LNCaP clone FGC (cell line): ENCODE measurements at regions not wholly inside any gene's neighbourhood (a gene's known extent, or its start where the extent isn't known, plus 50 kb on each side); places are given as distances from the start of the nearest gene placed in this dataset.
A peak's percentile ranks its signal among the peaks of the same experiment; 100 is the strongest.

Source experiments
- DNase-seq: peaks from one replicate; pipeline ENCODE4 v3.0.0-alpha.2; 2011; ENCODE audit warnings: low read depth
- H3K4me3 ChIP-seq: 2 replicates; pipeline ENCODE4 v1.5.1; 2011; ENCODE audit warnings: mild to moderate bottlenecking, low read depth, low read length, control low read depth
- CTCF ChIP-seq: IDR thresholded peaks from 2 replicates; pipeline ENCODE4 v1.5.1; 2012; ENCODE audit warnings: mild to moderate bottlenecking; ENCODE audit not compliant: control insufficient read depth, insufficient read depth; ENCODE audit errors: extremely low read depth

GRCh38 chr10:25695586-25695985 is 238.4 kb upstream of the MYO3A start:
- no peak overlapping the region for H3K4me3 ChIP-seq
- TF ChIP-seq CTCF: no peak
- no peak for DNase-seq

- 0 out of 2 replicates have a peak, but pooled peaks have one; percentile 7 for TF ChIP-seq CTCF
- no peak for DNase-seq
- no peak overlapping the region for H3K4me3 ChIP-seq
Measured at GRCh38 chr10:25696013-25696708, 237.9 kb upstream of the MYO3A start.

- TF ChIP-seq CTCF: no peak
- DNase-seq: no peak
- no peak overlapping the region for H3K4me3 ChIP-seq
Measured at GRCh38 chr10:25697412-25697811, 236.6 kb upstream of the MYO3A start.

- TF ChIP-seq CTCF: no peak
- no peak for DNase-seq
- no peak overlapping the region for H3K4me3 ChIP-seq
Measured at GRCh38 chr10:25698638-25699037, 235.4 kb upstream of the MYO3A start.

GRCh38 chr10:25699631-25700030 is 234.4 kb upstream of the MYO3A start:
- no peak overlapping the region for H3K4me3 ChIP-seq
- DNase-seq: no peak
- no peak for TF ChIP-seq CTCF

GRCh38 chr10:25701652-25702051 is 232.4 kb upstream of the MYO3A start:
- no peak for TF ChIP-seq CTCF
- H3K4me3 ChIP-seq: no peak overlapping the region
- no peak for DNase-seq

- no peak overlapping the region for H3K4me3 ChIP-seq
- DNase-seq: no peak
- no peak for TF ChIP-seq CTCF
Measured at GRCh38 chr10:25704622-25705021, 229.4 kb upstream of the MYO3A start.
